PC-9 (cell line): ENCODE measurements at regions not wholly inside any gene's neighbourhood (a gene's known extent, or its start where the extent isn't known, plus 50 kb on each side); places are given as distances from the start of the nearest gene placed in this dataset.

Experiments
- BruUV-seq: library from RNA; stranded (reverse); fragments of 400-500 nt; replicated peaks from 2 replicates; lab custom pipeline; 2021; lab: Mats Ljungman, UMichigan
- CTCF ChIA-PET: fragments of 300-600 bp; sonication (Branson Sonifier 250); formaldehyde crosslinking; loops from one replicate; lab custom pipeline; 2022; ENCODE audit warnings: antibody characterized with exemption; lab: Charles Lee
- POLR2A ChIA-PET: fragments of 300-600 bp; sonication (Branson Sonifier 250); formaldehyde crosslinking; loops from one replicate; lab custom pipeline; 2022; ENCODE audit warnings: antibody characterized with exemption; ENCODE audit not compliant: unreplicated experiment; lab: Charles Lee
- DNase-seq, 2 experiments: peaks; one replicate each; pipeline versions ENCODE4 v3.0.0 to v3.0.0-alpha.2; 2015 to 2022; ENCODE audit warnings: mixed read lengths in 1 of 2
- H2AFZ ChIP-seq: fragments of 200-600 bp; sonication (generic); 2 replicates; pipeline ENCODE4 v1.8.1; 2017; ENCODE audit warnings: antibody characterized with exemption
- H3F3A ChIP-seq: fragments of 200-600 bp; sonication (generic); 2 replicates; pipeline ENCODE4 v1.8.1; 2017; ENCODE audit warnings: antibody characterized with exemption, mild to moderate bottlenecking, low read depth; ENCODE audit not compliant: insufficient read depth
- H3K27ac ChIP-seq: fragments of 200-600 bp; sonication (generic); 2 replicates; pipeline ENCODE4 v1.6.1; 2016; ENCODE audit warnings: mixed run types
- H3K27me3 ChIP-seq: fragments of 200-600 bp; sonication (generic); 2 replicates; pipeline ENCODE4 v1.6.1; 2016; ENCODE audit warnings: low read depth, mixed run types; ENCODE audit not compliant: insufficient read depth
- H3K36me3 ChIP-seq: fragments of 200-600 bp; sonication (generic); 2 replicates; pipeline ENCODE4 v1.6.1; 2016; ENCODE audit warnings: low read depth, mixed run types
- H3K4me1 ChIP-seq: fragments of 200-600 bp; sonication (generic); replicated peaks from 2 replicates; pipeline ENCODE4 v1.6.1; 2016; ENCODE audit warnings: mixed run types; ENCODE audit not compliant: insufficient read depth
- H3K4me2 ChIP-seq: fragments of 200-600 bp; sonication (generic); 2 replicates; pipeline ENCODE4 v1.6.1; 2017; ENCODE audit warnings: mixed run types
- H3K4me3 ChIP-seq: fragments of 200-600 bp; sonication (generic); 2 replicates; pipeline ENCODE4 v1.6.1; 2016; ENCODE audit warnings: mixed run types
- H3K79me2 ChIP-seq: fragments of 200-600 bp; sonication (generic); 2 replicates; pipeline ENCODE4 v1.6.1; 2017; ENCODE audit warnings: low read depth, mixed run types
- H3K9me2 ChIP-seq: fragments of 200-600 bp; sonication (generic); 2 replicates; pipeline ENCODE4 v1.8.1; 2017; ENCODE audit warnings: mild to moderate bottlenecking; ENCODE audit not compliant: insufficient read depth
- H3K9me3 ChIP-seq: fragments of 200-600 bp; sonication (generic); 2 replicates; pipeline ENCODE4 v1.8.1; 2016; ENCODE audit warnings: low read depth; ENCODE audit not compliant: insufficient read depth
- H4K20me1 ChIP-seq: fragments of 200-600 bp; sonication (generic); 2 replicates; pipeline ENCODE4 v1.8.1; 2017; ENCODE audit not compliant: insufficient read depth
- EZH2 ChIP-seq: fragments of 200-600 bp; sonication (generic); IDR thresholded peaks from 2 replicates; pipeline ENCODE4 v1.8.0; 2017; ENCODE audit warnings: antibody characterized with exemption, low read depth
- intact Hi-C: fragments of 100-400 bp; cut with micrococcal nuclease; formaldehyde crosslinking; loops from one replicate; pipeline ENCODE4 v1.10.0; 2022; ENCODE audit not compliant: unreplicated experiment
- TF ChIP-seq, protein P1 (sequence below): fragments of 200-600 bp; sonication (generic); conservative IDR thresholded peaks from 2 replicates; pipeline ENCODE4 v1.6.1; 2017; ENCODE audit warnings: mixed run types, antibody characterized with exemption, mild to moderate bottlenecking, moderate library complexity

DNA sequence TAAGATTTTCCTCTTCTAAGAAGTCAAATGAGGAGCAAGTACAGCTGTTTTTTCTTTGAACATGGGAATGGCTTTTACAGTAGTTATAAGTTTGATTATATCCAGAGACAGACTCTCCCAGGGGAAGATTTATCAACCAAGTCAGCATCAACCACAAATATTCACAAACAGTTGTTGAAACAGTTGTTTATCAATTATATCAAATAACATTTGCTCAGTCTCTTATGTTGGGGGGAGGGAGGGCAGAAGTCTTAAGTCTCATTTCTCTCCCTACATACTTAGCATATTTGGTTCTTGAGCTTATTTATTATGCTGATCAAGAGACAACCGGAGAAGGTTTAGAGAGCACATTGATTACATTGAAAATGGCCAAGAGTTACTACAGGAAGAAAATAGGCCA lies 110.1 kb downstream of the FBXO8 start:
- no peak overlapping the region for H3K4me3 ChIP-seq
- ChIA-PET POLR2A (no interaction called here), CTCF (no interaction called here)
- no peaks in the 10 kb centered on the region for H3K4me1 ChIP-seq
- no peaks in the 10 kb centered on the region for H4K20me1 ChIP-seq
- no TSS peak for BruUV-seq
- intact Hi-C loops: no loop called here
- TF ChIP-seq EZH2: no peak
- TF ChIP-seq, protein P1, sequence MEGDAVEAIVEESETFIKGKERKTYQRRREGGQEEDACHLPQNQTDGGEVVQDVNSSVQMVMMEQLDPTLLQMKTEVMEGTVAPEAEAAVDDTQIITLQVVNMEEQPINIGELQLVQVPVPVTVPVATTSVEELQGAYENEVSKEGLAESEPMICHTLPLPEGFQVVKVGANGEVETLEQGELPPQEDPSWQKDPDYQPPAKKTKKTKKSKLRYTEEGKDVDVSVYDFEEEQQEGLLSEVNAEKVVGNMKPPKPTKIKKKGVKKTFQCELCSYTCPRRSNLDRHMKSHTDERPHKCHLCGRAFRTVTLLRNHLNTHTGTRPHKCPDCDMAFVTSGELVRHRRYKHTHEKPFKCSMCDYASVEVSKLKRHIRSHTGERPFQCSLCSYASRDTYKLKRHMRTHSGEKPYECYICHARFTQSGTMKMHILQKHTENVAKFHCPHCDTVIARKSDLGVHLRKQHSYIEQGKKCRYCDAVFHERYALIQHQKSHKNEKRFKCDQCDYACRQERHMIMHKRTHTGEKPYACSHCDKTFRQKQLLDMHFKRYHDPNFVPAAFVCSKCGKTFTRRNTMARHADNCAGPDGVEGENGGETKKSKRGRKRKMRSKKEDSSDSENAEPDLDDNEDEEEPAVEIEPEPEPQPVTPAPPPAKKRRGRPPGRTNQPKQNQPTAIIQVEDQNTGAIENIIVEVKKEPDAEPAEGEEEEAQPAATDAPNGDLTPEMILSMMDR: no peak
- no peaks in the 10 kb centered on the region for H3K79me2 ChIP-seq
- DNase-seq: no peak
- no peak overlapping the region for H3K27ac ChIP-seq
- no peaks in the 10 kb centered on the region for H3K9me2 ChIP-seq
- no peak overlapping the region for H3K4me2 ChIP-seq
- H3K27me3 ChIP-seq: no peaks in the 10 kb centered on the region
- no peaks in the 10 kb centered on the region for H3F3A ChIP-seq
- H3K9me3 ChIP-seq: no peaks in the 10 kb centered on the region
- H3K36me3 ChIP-seq: no peaks in the 10 kb centered on the region
- no peak overlapping the region for H2AFZ ChIP-seq

DNA sequence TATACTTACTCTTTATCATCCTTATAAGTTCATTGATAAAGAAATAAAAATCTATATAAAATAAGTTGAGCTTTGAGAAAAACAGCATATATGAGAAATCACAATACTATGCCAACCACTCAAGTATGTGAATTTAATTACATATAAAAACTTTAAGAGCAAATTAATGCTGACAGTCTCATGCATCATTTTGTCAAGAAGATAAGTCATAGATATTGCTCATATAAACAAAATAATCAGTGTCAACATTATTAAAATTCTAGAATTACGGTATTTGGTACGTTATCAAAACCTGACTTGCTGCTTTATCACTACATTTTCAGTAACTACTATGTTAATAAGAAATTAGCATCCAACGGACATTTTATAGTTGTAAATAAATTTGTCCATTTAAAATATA lies 111.2 kb downstream of the FBXO8 start:
- H3F3A ChIP-seq: no peaks in the 10 kb centered on the region
- ChIA-PET CTCF (no interaction called here), POLR2A (no interaction called here)
- TF ChIP-seq, protein P1: no peak
- TF ChIP-seq EZH2: no peak
- intact Hi-C loops: no loop called here
- H3K4me2 ChIP-seq: no peak overlapping the region
- no peaks in the 10 kb centered on the region for H3K27me3 ChIP-seq
- H3K4me3 ChIP-seq: no peak overlapping the region
- H2AFZ ChIP-seq: no peak overlapping the region
- no peaks in the 10 kb centered on the region for H4K20me1 ChIP-seq
- no peaks in the 10 kb centered on the region for H3K9me3 ChIP-seq
- no TSS peak for BruUV-seq
- H3K36me3 ChIP-seq: no peaks in the 10 kb centered on the region
- no peaks in the 10 kb centered on the region for H3K79me2 ChIP-seq
- H3K4me1 ChIP-seq: no peaks in the 10 kb centered on the region
- H3K27ac ChIP-seq: no peak overlapping the region
- no peak for DNase-seq
- H3K9me2 ChIP-seq: no peaks in the 10 kb centered on the region

DNA sequence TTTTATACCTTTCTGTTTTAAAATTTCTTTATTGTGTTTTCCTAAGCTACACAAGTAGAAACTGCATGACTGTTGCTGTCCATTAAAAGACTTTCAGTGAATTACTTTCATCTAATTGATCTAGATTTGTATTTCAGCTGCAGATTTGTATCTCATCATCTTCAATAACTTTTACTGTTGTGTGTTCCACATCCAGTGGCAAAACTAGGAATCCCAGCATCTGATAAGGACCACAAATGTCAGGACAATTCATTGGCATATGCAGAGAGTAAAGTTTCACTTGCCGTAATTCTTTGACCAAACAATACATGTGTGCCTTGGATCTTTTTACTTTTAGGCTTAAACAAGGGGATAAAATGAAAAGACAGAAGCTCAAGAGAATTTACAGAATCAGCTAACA lies 112.6 kb downstream of the FBXO8 start:
- H3K4me2 ChIP-seq: no peak overlapping the region
- BruUV-seq: no TSS peak
- no peaks in the 10 kb centered on the region for H3K27me3 ChIP-seq
- H3K9me3 ChIP-seq: no peaks in the 10 kb centered on the region
- no peaks in the 10 kb centered on the region for H3F3A ChIP-seq
- H2AFZ ChIP-seq: no peak overlapping the region
- H3K4me3 ChIP-seq: no peak overlapping the region
- DNase-seq: no peak
- H4K20me1 ChIP-seq: no peaks in the 10 kb centered on the region
- no peaks in the 10 kb centered on the region for H3K4me1 ChIP-seq
- ChIA-PET POLR2A (no interaction called here), CTCF (no interaction called here)
- H3K27ac ChIP-seq: no peak overlapping the region
- H3K36me3 ChIP-seq: no peaks in the 10 kb centered on the region
- H3K9me2 ChIP-seq: no peaks in the 10 kb centered on the region
- intact Hi-C loops: no loop called here
- H3K79me2 ChIP-seq: no peaks in the 10 kb centered on the region
- no peak for TF ChIP-seq EZH2
- TF ChIP-seq, protein P1: no peak
